ENCODE measurements at regions not wholly inside any gene's neighbourhood (a gene's known extent, or its start where the extent isn't known, plus 50 kb on each side); places are given as distances from the start of the nearest gene placed in this dataset.

GRCh38 chr16:14007450-14007849 is 63.7 kb upstream of the MRTFB start:
- Histone ChIP-seq H3K9me3 (no peaks in the 10 kb centered on the region), H3K36me3 (no peaks in the 10 kb centered on the region), H3K27ac (no peak overlapping the region), H3K4me3 (no peak overlapping the region), H3K27me3 (no peaks in the 10 kb centered on the region), H3K4me1 (peaks cover 35% of the 10 kb centered on the region)
- TF ChIP-seq POLR2AphosphoS5 (IDR thresholded peaks at IDR 0.05) (no peak), EP300 (IDR thresholded peaks at IDR 0.05) (no peak), CTCF (IDR thresholded peaks at IDR 0.05) (no peak), POLR2A (IDR thresholded peaks at IDR 0.05) (no peak)
- 44% methylated on average over 4 of the region's 4 CpGs for WGBS
- DNase-seq (ENCODE audit: low spot score in 2 of 2), result no peak

GRCh38 chr16:14011001-14011400 is 60.1 kb upstream of the MRTFB start:
- H3K36me3 ChIP-seq, result no peaks in the 10 kb centered on the region
- no peak overlapping the region for H3K27ac ChIP-seq
- WGBS, result 88% methylated on average over 2 of the region's 2 CpGs
- no peak overlapping the region for H3K4me3 ChIP-seq
- DNase-seq (ENCODE audit: low spot score in 2 of 2), result peak in 1 of 2 donors; percentile 18
- H3K4me1 ChIP-seq, result peaks cover 43% of the 10 kb centered on the region
- TF ChIP-seq POLR2A (IDR thresholded peaks at IDR 0.05) (no peak), POLR2AphosphoS5 (IDR thresholded peaks at IDR 0.05) (no peak), CTCF (IDR thresholded peaks at IDR 0.05) (no peak), EP300 (IDR thresholded peaks at IDR 0.05) (no peak)
- H3K27me3 ChIP-seq, result no peaks in the 10 kb centered on the region
- H3K9me3 ChIP-seq, result no peaks in the 10 kb centered on the region

GRCh38 chr16:14011846-14012245 is 59.3 kb upstream of the MRTFB start:
- H3K4me1 ChIP-seq, result peaks cover 46% of the 10 kb centered on the region
- H3K27me3 ChIP-seq, result no peaks in the 10 kb centered on the region
- H3K36me3 ChIP-seq, result no peaks in the 10 kb centered on the region
- no peak overlapping the region for H3K27ac ChIP-seq
- WGBS, result 51% methylated on average over 6 of the region's 6 CpGs
- DNase-seq (ENCODE audit: low spot score in 2 of 2), result peak in 1 of 2 donors; percentile 54
- no peaks in the 10 kb centered on the region for H3K9me3 ChIP-seq
- no peak for TF ChIP-seq EP300 (IDR thresholded peaks at IDR 0.05)
- TF ChIP-seq POLR2A (IDR thresholded peaks at IDR 0.05), result no peak
- peak in 2 of 3 donors; percentile 15 to 17 for TF ChIP-seq POLR2AphosphoS5 (IDR thresholded peaks at IDR 0.05)
- no peak for TF ChIP-seq CTCF (IDR thresholded peaks at IDR 0.05)
- H3K4me3 ChIP-seq, result no peak overlapping the region

GRCh38 chr16:14013145-14013570 is 58.0 kb upstream of the MRTFB start:
- no peaks in the 10 kb centered on the region for H3K27me3 ChIP-seq
- no peaks in the 10 kb centered on the region for H3K9me3 ChIP-seq
- peak overlapping the region; percentile 2 for H3K4me3 ChIP-seq
- no peak for TF ChIP-seq POLR2A (IDR thresholded peaks at IDR 0.05)
- no peak for TF ChIP-seq EP300 (IDR thresholded peaks at IDR 0.05)
- TF ChIP-seq POLR2AphosphoS5 (IDR thresholded peaks at IDR 0.05), result no peak
- TF ChIP-seq CTCF (IDR thresholded peaks at IDR 0.05), result no peak
- peak overlapping the region; percentile 89 for H3K27ac ChIP-seq
- WGBS, result 83% methylated on average over 4 of the region's 4 CpGs
- no peaks in the 10 kb centered on the region for H3K36me3 ChIP-seq
- peaks cover 46% of the 10 kb centered on the region for H3K4me1 ChIP-seq
- DNase-seq (ENCODE audit: low spot score in 2 of 2), result peak in 1 of 2 donors; percentile 63

GRCh38 chr16:14013571-14014283 is 57.4 kb upstream of the MRTFB start:
- H3K4me3 ChIP-seq, result peak overlapping the region; percentile 2
- no peaks in the 10 kb centered on the region for H3K36me3 ChIP-seq
- H3K27me3 ChIP-seq, result no peaks in the 10 kb centered on the region
- peak in 1 of 2 donors; percentile 59 for DNase-seq (ENCODE audit: low spot score in 2 of 2)
- no peak for TF ChIP-seq EP300 (IDR thresholded peaks at IDR 0.05)
- no peak for TF ChIP-seq POLR2A (IDR thresholded peaks at IDR 0.05)
- TF ChIP-seq CTCF (IDR thresholded peaks at IDR 0.05), result no peak
- TF ChIP-seq POLR2AphosphoS5 (IDR thresholded peaks at IDR 0.05), result peak; percentile 30 to 80 (median 46)
- H3K4me1 ChIP-seq, result peaks cover 46% of the 10 kb centered on the region
- 17% methylated on average over 13 of the region's 13 CpGs for WGBS
- H3K27ac ChIP-seq, result peak overlapping the region; percentile 89
- H3K9me3 ChIP-seq, result no peaks in the 10 kb centered on the region
